ENCODE measurements at regions not wholly inside any gene's neighbourhood (a gene's known extent, or its start where the extent isn't known, plus 50 kb on each side); places are given as distances from the start of the nearest gene placed in this dataset.
"Not testable (repeated sequence)": the region's sequence is repeated elsewhere in the genome, so short reads cannot be mapped to it uniquely, and the experiment has no call there.

- no peak for DNase-seq
Observed at GRCh38 chr9:31820426-31820825, 564.0 kb upstream of the ACO1 start.

DNA sequence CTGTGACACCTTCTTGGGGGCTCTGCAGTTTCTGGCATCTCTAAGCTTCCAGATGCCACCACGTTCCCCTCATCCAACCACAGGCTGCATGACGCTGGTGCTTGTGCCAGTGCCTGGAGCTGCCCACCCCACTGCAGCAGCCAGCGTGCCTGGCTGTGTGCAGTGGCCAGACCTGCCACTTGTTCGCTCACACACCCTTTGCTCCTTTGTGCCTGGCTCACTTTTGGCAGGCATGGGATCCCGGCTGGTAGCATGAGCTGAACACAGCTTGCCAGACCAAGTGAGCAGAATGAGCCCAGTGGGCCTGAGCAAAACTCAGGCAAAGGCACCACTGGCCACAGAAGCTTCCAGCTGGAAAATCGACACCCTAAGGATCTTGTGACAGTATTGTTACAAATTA, 562.9 kb upstream of the ACO1 start:
- no peak for DNase-seq

DNA sequence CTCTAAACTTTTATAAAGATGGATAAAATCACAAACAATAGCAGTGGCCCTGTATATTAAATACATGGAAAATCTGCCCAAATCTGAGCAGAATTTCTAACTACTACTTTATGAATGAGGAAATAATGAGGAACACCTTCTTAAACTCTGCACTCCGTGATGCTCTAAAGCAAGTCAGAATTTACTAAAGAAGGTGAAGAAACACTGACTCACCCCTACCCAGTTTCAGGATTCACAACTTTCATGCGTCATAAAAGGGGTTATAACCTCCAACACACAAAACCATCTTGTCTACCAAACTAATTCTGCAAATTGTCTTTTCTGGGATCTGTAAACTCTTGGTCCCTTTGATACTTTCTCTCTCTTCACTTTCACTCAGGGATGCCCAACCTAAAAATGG, 561.1 kb upstream of the ACO1 start:
- no peak for DNase-seq

- DNase-seq = no peak
Observed at GRCh38 chr9:31824860-31825259, 559.6 kb upstream of the ACO1 start.

DNA sequence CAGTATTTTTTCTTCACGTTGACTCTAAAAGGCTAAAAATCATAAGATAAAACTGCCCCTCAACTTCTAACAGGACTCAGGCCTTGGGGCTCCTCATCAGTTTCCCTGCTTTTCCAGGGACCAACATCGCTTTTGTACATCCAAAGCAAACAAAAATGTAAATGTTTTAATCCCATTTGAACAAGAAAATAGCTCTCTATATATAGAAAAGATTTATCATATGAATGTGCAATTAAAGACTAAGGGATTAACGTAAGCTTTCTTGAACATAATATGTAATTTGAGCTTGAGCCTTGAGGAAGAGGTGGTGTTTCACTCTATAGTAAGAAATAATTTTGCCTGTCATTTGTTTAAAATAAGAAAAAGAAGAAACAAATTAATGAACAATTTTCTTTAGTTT, 547.2 kb upstream of the ACO1 start:
- DNase-seq = no peak

DNA sequence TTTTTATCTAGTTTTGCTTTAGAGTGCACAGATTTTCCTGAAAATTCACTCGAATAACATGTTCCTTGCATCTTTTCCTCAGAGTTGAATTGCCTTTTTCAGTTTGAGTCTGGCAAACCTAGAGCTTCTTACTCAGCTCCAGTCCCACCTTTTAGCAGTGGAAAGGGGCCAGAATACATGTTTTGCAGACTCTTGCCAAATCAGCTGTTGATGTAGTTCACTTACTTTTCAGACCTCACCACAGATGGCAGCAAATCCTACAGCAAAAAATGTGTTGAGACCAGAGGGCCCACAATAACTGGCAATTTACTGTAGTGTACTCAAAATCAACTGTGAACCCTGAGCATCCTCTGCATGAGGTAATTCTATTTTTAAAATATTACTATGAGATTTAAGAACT, 545.2 kb upstream of the ACO1 start:
- DNase-seq = no peak

- no peak for DNase-seq
Observed at GRCh38 chr9:31840702-31841101, 543.7 kb upstream of the ACO1 start.

DNA sequence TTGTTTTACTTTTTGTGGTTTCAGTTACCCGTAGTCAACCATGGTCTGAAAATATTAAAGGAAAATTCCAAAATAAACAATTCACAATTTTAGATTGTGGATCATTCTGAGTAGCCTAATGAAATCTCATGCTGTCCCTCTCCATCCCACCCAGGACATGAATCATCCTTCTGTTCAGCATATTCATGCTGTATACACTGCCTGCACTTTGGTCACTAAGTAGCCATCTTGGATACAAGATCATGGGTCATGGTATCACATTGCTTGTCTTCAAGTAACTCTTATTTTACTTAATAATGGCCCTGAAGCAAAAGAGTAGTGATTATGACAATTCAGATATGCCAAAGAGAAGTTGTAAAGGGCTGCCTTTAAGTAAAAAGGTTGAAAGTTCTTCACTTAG, 536.5 kb upstream of the ACO1 start:
- no peak for DNase-seq

DNA sequence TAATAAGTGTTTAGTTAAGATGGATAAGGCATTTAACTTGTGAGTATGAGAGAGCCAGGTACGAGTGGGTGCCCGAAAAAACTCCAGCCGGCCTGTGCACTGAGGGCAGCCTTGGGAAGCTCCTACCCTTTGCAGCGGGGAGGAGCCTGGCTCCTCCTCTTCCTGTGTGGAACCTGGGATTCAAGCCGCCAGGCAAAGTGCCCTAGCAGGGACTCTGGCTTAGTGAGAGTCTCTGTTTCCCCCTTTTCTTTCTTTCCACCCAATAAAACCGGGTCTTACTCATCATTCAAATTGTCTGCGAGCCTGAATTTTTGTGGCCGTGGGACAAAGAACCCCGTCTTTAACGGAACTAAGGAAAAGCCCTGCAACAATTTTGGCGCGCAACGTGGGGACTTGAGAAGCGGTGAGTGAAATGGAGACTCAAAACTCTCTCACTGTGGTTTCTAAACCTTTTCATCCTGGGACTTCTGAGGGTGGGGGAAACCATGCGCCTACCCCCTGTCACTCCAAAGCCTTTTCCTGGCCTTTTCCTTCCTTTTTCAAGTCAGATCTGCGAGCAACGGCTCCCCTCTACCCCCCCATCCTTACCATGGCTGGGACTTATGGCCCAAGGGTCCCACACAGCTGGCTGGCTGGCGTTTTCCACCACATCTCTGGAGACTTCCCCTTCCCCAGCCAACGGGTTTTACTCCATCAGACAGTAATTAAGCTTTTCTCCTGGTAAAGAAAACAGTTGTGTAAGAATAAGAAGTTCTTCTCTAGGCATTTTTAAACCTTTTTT, 535.7 kb upstream of the ACO1 start:
- no peak for DNase-seq

DNA sequence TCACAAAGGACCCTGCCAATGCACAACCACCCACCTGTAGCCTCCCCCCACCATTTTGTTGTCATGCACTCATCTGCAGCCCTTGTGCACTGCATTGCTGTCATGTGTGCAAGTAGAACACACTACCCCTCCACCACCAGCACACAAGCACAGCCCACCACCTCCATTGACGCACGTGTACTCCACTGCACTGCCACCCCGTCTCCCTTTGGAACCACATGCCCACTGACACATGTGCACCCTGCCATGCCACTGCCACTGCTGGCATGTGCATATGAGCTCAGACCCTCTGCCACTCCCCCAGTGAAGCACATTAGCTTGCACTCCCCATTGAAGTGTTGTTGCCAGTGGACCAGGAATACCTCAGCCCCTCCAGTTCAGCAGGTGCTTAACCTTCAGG, 530.3 kb upstream of the ACO1 start:
- no peak for DNase-seq

DNA sequence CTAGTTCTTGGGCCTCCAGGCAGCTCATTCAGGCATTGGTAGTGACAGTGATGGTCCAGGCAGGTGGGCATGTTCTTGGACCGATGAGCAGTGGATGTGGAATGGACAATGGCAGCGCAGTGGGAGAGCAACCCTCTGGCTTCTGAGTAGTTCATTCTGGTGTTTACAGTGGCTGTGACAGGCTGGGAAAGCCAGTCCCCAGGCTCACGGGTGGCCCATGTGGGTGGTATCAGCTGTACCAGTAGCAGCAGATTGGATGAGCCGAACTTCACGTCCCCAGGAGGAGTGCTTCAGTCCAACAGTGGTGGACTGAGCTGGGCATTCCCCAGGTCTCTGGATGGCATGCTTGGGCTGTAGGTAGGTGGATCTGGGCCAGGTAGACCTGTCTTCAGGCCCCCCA, 515.6 kb upstream of the ACO1 start:
- DNase-seq = no peak

- no peak for DNase-seq
Observed at GRCh38 chr9:31870276-31870675, 514.2 kb upstream of the ACO1 start.

GRCh38 chr9:31873722-31874121, 510.7 kb upstream of the ACO1 start:
- DNase-seq = no peak

GRCh38 chr9:31894008-31894407, 490.4 kb upstream of the ACO1 start:
- no peak for DNase-seq

DNA sequence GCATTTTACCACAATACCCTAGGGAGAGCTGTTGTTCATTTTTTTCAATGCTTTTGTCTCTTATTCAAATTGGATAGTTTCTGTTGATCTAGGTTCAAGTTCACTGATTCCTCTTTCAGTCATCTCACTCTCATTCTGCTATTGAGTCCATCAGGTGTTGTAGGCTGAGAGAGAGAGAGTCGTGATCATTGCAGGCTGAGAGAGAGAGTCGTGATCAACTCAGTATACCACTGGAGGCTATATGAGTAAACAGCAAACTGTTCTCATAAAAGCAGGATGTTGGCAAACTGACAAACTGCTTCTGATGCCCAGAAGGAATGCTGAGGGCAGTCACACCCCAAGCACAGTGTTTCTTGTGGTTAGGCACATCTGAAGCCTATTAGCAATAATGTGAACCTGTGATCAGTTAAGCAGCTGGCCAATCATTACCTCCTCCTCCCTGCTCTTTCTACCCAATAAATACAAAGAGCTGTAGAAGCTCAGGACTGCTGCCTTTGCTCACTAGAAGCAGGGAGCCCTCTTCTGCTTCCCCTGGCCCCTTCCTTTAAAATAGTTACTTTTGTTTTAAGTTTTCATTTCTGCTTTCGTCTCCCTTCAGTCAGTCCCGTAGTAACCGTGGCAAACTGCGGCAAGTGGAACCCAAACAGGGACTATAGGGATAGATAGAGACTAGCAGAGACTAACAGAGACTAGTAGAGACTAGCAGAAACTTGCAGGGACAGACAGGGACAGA, 476.1 kb upstream of the ACO1 start:
- DNase-seq = no peak

GRCh38 chr9:31908891-31909480, 475.5 kb upstream of the ACO1 start:
- no peak for DNase-seq

- no peak for DNase-seq
Observed at GRCh38 chr9:31912636-31913035, 471.8 kb upstream of the ACO1 start.

DNA sequence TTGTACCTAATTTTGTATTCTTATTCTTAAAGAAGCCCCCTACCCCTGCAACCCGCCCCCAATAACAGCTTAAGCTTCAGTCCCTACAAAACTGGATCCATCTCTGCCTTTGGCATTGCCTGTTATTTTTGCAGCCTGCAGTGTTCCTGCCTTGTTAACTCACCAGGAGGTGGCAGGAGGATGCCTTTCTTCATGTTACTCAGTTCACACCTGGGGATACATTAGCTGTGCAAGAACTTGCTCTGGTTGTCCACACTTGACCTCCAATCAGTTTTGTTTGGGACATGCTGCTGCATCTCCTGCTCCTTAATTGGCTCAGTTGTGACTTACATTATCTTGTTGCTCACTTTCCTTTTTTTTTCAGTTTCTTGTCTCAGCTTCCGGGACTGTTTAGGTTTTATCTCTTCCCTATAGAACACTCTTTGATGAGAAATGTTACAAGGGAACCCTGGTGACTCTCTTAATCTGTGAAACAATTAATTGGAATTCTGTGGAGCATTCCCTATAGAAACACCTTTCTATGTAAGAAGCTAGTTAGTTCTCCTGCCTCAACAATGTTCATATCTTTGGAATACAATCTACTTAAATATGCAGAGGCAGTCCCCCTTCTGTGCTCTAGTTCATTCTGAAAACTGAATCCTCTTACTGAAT, 467.7 kb upstream of the ACO1 start:
- no peak for DNase-seq

- not testable (repeated sequence) for DNase-seq
Observed at GRCh38 chr9:31937737-31938136, 446.7 kb upstream of the ACO1 start.

DNA sequence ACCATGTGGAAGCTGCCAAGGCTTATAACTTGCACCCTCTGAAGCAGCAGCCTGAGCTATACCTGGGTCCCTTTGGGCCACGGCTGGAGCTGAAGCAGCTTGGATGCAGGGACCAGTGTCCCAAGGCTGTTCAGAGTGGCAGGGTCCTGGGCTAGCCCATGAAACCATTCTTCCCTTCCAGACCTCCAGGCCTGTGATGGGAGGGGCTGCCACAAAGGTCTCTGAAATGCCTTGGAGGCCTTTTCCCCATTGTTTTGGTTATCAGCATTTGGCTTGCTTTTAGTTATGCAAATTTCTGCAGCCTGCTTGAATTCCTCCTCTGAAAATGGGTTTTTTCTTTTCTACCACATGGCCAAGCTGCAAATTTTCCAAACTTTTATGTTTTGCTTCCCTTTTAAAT, 433.7 kb upstream of the ACO1 start:
- DNase-seq = no peak

GRCh38 chr9:31958572-31958971, 425.9 kb upstream of the ACO1 start:
- DNase-seq = no peak

DNA sequence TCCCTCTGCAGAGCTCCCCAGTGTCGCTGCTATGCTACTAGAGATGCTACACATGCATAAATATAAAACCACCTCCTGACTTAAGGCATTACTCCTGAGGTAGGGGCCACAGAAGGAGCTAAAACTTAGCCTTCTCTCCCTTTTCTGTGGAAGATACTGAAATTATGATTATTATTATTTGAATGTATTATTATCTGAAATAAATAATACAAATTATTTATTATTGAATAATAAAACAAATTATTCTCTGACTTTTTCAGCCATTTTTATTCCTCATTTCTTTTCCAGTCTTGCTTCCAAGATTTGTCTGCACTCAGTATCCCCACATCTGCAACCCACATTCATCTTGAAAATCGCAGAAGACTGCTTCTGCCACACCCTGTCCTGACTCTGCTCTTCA, 414.9 kb upstream of the ACO1 start:
- DNase-seq = no peak

DNA sequence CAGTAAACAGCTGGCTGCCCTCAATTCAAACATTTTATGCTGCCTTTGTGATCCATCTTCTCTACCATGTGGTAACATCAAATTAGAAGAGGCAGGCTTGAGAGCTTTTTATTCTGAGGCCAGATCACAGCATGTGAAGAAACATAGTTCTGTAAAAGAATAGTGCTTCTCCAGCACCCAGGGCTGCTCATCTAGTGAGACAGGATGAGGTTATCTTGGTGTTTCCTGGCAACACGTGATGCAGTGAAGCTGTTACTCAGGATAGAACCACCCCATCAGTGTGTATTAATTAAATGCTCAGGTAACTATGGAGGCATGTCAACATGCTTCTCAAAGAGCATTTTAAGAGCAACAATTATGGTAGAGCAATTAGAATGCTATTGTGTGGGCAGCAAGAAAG, 400.5 kb upstream of the ACO1 start:
- no peak for DNase-seq

- DNase-seq = no peak
Observed at GRCh38 chr9:31996331-31996730, 388.1 kb upstream of the ACO1 start.

Measured in activated CD4-positive, CD25-positive, alpha-beta regulatory T cell treated with anti-CD3 and anti-CD28 coated beads, Interleukin-2, amount 50 U/mL, for 72 hours (primary cell).